ENCODE measurements at regions not wholly inside any gene's neighbourhood (a gene's known extent, or its start where the extent isn't known, plus 50 kb on each side); places are given as distances from the start of the nearest gene placed in this dataset.

- no peak overlapping the region for H2BK20ac ChIP-seq (ENCODE audit: low read depth, low read length, poor library complexity, severe bottlenecking)
- no peaks in the 10 kb centered on the region for H3K79me2 ChIP-seq (ENCODE audit: insufficient read depth, low read length)
- no peak overlapping the region for H3K4me2 ChIP-seq (ENCODE audit: insufficient read depth, insufficient read length, low read length)
- no peaks in the 10 kb centered on the region for H4K20me1 ChIP-seq (ENCODE audit: control insufficient read depth, insufficient read depth, insufficient read length)
- H3K4ac ChIP-seq (ENCODE audit: low read depth, low read length), result no peak overlapping the region
- no peak overlapping the region for H3K18ac ChIP-seq (ENCODE audit: insufficient read length, low read depth, low read length)
- Mint-ChIP-seq H3K27ac (peak overlapping the region in 1 of 3 experiments; percentile 19; a peak in 1 of 7 replicates), H3K4me3 (no peak overlapping the region), H3K4me1 (no peaks in the 10 kb centered on the region; a peak in 1 of 4 replicates), H3K9me3 (no peaks in the 10 kb centered on the region), H3K36me3 (ENCODE audit: insufficient read depth in 1 of 3, low read depth in 3 of 3) (no peaks in the 10 kb centered on the region; a peak in 1 of 7 replicates), H3K27me3 (ENCODE audit: low read depth) (no peaks in the 10 kb centered on the region)
- H4K5ac ChIP-seq (ENCODE audit: insufficient read length, low read depth, low read length), result no peak overlapping the region
- H3K4me1 ChIP-seq (ENCODE audit: insufficient read depth, low read length), result no peaks in the 10 kb centered on the region; the same call in 1 of the 2 replicates
- TF ChIP-seq CTCF (conservative IDR thresholded peaks at IDR 0.05), result no peak
- H3K14ac ChIP-seq (ENCODE audit: insufficient read depth, low read length), result no peak overlapping the region
- no peak overlapping the region for H2BK12ac ChIP-seq (ENCODE audit: insufficient read length, low read depth, low read length)
- no peak overlapping the region for H2AK5ac ChIP-seq (ENCODE audit: insufficient read length, low read length)
- no peak overlapping the region for H2BK15ac ChIP-seq (ENCODE audit: low read depth, low read length)
- H3K27me3 ChIP-seq (ENCODE audit: insufficient read depth, low read length), result no peaks in the 10 kb centered on the region
- no peak overlapping the region for H2BK5ac ChIP-seq (ENCODE audit: insufficient read length, low read length)
- H3K56ac ChIP-seq (ENCODE audit: insufficient read length, low read depth, low read length), result no peak overlapping the region
- H4K8ac ChIP-seq (replicated peaks; ENCODE audit: insufficient read length, low read depth, low read length), result no peak overlapping the region
- no peak overlapping the region for H3K27ac ChIP-seq (ENCODE audit: insufficient read length, low read depth, low read length)
- H3K9ac ChIP-seq (ENCODE audit: extremely low read depth, insufficient read length, low read length), result no peak overlapping the region
- no CpG with 5 or more reads among the region's 4 CpGs for WGBS (ENCODE audit: extremely low coverage, insufficient read length, low lambda C conversion rate)
- H3K23ac ChIP-seq (ENCODE audit: insufficient read length, low read depth, low read length), result no peak overlapping the region
- no peaks in the 10 kb centered on the region for H3K79me1 ChIP-seq (ENCODE audit: insufficient read depth, low read depth, low read length, poor library complexity, severe bottlenecking)
- H3T11ph ChIP-seq (ENCODE audit: low read length), result no peak overlapping the region
- no peaks in the 10 kb centered on the region for H3K23me2 ChIP-seq (ENCODE audit: insufficient read length, low read depth, low read length, poor library complexity, severe bottlenecking)
- no peak overlapping the region for H2BK120ac ChIP-seq (ENCODE audit: low read depth, low read length, poor library complexity, severe bottlenecking)
- H2AFZ ChIP-seq (ENCODE audit: low read length), result no peak overlapping the region
- H3K9me3 ChIP-seq (ENCODE audit: control insufficient read depth, low read depth, low read length), result no peaks in the 10 kb centered on the region
- no peak overlapping the region for H4K91ac ChIP-seq (ENCODE audit: insufficient read length, low read depth, low read length)
- DNase-seq, result no peak
Measured at GRCh38 chr13:34803756-34804155, 138.3 kb upstream of the NBEA start.

All from H9 (cell line).